ENCODE measurements at regions not wholly inside any gene's neighbourhood (a gene's known extent, or its start where the extent isn't known, plus 50 kb on each side); places are given as distances from the start of the nearest gene placed in this dataset.
"Not testable (repeated sequence)": the region's sequence is repeated elsewhere in the genome, so short reads cannot be mapped to it uniquely, and the experiment has no call there.

DNA sequence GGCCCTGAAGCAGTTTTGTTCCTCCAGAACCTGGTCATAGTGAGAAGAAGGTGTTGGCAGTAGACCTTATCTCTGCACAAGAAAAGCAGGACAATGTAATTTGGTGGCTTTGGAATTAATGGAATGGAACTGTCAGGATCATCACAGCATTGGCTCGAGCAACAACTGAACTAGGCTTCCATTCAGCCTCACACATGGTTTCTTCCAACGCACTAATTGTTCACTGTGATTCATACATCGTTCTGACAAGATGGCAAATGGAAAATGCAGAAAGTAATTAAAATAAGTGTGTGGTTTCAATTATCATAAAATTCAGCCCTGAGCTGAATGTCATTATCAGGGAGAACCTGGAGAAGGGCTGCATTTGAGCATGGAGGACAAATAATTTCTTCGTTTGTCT, 80.6 kb downstream of the MFSD1 start:
- DNase-seq (no peak), ATAC-seq (no peak)
- intact Hi-C loops (cut with micrococcal nuclease), result no loop called here

DNA sequence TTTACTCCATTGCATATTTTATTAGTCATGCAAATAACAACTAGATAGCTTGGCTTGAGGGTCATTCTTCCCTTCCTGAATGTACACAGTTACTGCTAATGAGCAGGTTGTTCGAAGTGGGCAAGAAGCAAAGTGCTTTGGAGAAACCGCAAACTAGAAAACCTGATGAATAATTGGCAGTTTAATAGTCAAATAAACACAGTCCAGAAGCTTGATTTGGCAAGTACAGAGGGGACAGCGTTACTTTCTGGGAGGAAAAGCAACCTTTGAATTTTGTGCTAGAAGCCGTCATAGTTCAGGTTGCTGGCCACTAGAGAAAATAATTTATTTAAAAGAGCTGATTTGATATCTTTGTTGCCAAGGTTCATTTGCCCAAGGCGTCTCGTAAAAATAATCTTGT, 94.9 kb downstream of the MFSD1 start:
- ATAC-seq, result no peak

DNA sequence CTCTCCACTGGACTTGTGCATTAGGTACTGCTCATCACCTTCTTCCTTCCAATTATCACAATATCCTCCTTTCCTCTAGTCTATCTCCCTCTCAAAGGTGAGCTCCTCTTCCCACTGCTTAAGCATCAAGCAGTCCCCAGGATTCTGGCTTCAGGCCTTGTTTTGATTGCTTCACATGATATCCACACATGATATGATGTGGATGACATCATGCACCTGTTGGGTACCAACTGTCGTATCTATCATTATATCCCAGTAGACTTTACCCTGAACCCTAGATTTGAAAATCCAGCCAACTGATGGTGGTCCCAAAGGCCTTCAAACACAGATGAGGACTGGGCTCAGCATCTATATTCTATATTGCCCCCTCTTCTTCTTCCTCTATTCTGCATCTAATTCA, 104.9 kb downstream of the MFSD1 start:
- ATAC-seq (no peak), DNase-seq (no peak)
- intact Hi-C loops (cut with micrococcal nuclease), result no loop called here

More for the DNA sequence above, 94.9 kb downstream of the MFSD1 start:
- DNase-seq, result no peak
- intact Hi-C loops (cut with micrococcal nuclease), result no loop called here

DNA sequence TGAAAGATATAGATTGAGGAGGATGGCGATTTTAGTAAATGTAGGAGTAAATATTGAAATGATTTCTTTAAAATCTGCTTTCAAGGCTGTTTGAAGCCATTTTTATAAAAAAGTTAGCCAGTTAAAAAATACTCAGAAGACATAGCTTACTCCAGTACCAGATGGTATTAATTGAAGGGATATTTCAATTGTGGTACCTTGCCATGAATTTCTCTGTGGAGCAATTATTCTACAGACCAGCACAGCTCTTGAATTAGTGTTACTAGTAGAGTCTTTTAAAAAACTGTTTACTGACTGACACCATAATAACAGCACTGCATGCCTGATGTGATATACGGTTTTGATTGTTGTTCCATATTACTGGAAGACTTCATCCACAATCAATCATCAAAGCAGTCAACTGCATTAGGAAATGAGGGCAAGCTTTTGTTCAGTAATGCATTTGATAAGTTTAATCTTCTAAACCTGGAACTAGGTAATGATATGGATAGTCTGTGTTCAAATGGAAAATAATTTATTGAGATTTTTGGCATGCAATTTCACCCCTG, 106.4 kb downstream of the MFSD1 start:
- intact Hi-C loops (cut with micrococcal nuclease), result no loop called here
- DNase-seq (no peak), ATAC-seq (no peak)

DNA sequence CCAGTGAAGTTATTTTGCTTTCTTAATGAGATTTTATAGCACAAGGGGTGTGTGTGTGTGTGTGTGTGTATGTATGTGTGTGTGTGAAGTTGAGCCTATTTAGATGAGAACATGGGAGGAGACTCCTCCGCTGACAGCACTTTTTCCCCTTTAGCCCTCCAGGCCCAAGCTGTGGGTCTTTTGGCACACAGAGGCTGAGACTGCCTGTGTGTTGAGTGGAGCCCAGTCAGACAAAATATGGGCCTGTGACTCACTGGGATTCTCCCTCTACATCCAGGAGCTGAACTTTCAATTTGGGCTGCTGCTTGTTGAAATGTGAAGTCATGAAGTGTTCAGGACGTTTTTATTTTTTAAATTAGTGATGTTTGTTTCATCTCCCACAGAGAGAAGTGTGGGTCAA, 108.0 kb downstream of the MFSD1 start:
- intact Hi-C loops (cut with micrococcal nuclease), result no loop called here
- DNase-seq (no peak), ATAC-seq (no peak)

DNA sequence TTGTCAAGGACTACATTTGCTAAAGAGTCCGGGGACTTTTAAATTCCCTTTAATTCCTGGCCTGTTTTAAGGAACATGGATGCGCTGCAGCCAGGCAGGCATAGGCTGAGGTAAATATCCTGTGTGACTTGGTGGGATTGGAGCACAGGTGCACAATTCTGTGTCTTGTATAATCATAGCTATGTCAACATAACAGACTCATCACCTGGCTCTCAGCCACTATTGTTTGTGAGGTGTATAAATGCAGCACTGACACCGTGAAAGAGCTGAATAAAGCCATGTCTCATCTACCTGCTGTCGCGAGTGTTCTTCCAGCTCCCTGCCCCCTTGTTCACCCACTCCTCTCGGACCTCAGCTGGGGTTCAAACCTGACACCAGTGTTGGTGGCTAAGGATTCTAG, 109.7 kb downstream of the MFSD1 start:
- ATAC-seq (no peak), DNase-seq (no peak)
- intact Hi-C loops (cut with micrococcal nuclease), result no loop called here

DNA sequence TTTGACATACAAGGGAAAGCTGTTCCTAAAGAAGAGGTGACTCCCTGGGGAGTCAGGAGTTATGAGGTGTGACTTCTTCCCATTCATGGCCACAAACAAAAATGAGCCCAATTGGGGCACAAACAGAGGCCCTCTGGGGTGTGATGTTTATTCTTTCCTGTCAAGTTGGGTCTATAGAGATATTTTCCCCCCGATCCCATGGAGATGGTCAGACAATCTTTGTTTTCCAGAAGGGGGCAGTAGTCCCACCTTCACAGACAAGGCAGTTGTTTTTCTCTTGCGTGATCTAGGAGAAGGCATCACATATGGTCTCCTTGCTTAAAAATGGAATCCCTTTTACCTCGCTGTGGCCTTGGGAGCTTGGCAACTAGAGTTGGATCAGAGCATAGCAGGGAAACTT, 110.3 kb downstream of the MFSD1 start:
- ATAC-seq (no peak), DNase-seq (no peak)
- intact Hi-C loops (cut with micrococcal nuclease), result no loop called here

- ATAC-seq (no peak), DNase-seq (no peak)
- intact Hi-C loops (cut with micrococcal nuclease), result no loop called here
Measured at GRCh38 chr3:158912621-158913020, 110.8 kb downstream of the MFSD1 start.

DNA sequence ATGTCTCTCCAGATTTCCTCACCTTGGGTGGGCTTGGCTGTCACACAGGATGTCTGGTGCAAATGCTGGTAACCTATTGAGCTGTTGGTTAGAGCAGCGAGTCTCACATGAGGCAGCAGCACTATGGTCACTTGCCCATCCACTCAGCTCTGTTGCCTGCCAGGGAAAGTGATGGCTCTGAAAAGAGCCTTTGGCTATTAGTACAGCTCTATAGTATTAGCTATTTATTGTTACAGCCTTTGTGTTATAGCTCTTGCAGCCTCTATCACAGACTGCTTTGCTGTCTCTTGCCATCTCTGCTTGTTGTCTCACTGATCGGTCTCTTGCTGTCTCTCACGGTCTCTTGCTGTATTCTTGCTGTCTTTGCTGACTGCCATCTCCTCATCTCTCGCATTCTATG, 114.3 kb downstream of the MFSD1 start:
- intact Hi-C loops (cut with micrococcal nuclease), result no loop called here
- ATAC-seq, result no peak
- DNase-seq, result no peak

- ATAC-seq (peak; percentile 37), DNase-seq (peak; percentile 30)
- intact Hi-C loops (cut with micrococcal nuclease), result no loop called here
Measured at GRCh38 chr3:158918008-158918407, 116.2 kb downstream of the MFSD1 start.

DNA sequence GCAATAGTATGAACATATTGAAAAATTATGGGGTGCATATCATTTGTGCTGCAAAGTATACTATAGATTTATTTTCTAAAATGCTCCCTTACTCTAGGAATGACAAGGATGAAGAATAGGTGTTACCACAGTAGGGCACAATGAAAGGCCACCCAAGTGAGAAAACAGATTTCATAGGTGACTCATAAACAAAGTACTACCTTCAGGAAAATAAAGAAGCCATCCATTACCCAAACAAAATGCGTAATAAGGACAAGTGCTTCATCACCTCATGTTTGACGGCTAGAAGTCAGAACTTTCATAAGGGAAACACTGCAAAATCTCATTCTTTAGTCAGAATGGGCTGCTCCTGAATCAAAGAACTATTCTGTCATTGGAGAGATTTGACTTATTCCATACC, 116.6 kb downstream of the MFSD1 start:
- ATAC-seq (no peak), DNase-seq (no peak)
- intact Hi-C loops (cut with micrococcal nuclease), result no loop called here

DNA sequence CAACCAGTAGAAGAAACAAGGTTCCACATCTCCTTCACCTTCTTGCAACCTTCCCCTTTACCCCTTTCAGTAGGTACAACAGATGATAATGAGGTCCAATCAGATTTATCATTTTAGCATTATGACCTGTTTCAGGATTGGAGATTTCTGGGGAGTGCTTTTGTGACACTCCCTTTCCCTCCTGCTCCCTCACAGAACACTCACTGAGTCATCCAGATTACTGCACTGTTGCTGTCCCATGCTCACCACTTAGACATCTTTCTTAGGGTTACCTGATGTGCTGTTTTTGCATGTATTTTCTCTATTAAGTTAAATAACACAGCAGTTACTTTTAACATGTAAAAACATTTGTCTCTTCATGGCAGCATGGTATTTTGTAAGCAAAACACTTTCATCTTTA, 118.5 kb downstream of the MFSD1 start:
- intact Hi-C loops (cut with micrococcal nuclease), result no loop called here
- ATAC-seq, result no peak
- no peak for DNase-seq

DNA sequence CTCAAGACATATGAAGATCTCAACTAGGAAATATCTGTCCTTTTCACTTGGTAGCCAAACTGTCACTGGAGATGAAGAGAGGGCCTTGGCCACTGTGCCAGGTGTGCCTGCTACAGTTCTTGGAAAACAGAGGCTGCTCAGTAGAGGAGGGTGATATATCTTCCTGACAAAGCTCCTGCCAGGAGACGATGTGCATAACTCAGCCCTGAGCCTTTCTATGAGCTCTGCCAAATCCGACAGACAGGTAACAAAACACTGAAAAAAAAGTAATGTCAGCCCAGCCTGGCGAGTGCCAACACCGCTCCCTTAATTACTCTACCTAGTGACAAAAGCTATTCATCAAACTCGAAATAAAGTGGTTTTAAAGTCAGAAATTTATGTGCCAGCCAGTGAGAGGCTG, 123.2 kb downstream of the MFSD1 start:
- intact Hi-C loops (cut with micrococcal nuclease), result no loop called here
- ATAC-seq (no peak), DNase-seq (no peak)

GRCh38 chr3:158925828-158926494, 124.1 kb downstream of the MFSD1 start:
- intact Hi-C loops (cut with micrococcal nuclease), result no loop called here
- ATAC-seq (no peak), DNase-seq (no peak)

DNA sequence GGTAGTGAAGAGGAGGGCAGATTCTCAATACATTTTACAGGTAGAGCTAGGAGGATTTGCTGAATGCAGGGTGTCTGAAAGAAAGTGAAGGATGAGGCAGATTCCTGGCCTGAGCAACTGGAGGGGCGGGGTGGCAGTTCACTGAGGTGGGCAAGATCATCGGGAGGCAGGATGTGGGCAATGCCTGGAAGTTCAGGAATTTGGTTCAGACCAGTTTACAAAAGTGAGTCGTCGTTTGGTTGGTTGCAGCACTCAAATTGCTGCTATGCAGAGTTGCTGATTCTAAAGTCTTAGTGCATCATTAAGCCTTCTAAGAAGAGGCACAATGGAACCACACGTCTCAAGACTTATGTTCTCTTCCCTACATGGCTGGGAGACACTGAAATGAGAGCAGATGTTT, 134.0 kb downstream of the MFSD1 start:
- intact Hi-C loops (cut with micrococcal nuclease), result no loop called here
- ATAC-seq, result no peak
- DNase-seq, result no peak

- ATAC-seq (no peak), DNase-seq (no peak)
- intact Hi-C loops (cut with micrococcal nuclease), result no loop called here
Measured at GRCh38 chr3:158936530-158937113, 134.8 kb downstream of the MFSD1 start.

DNA sequence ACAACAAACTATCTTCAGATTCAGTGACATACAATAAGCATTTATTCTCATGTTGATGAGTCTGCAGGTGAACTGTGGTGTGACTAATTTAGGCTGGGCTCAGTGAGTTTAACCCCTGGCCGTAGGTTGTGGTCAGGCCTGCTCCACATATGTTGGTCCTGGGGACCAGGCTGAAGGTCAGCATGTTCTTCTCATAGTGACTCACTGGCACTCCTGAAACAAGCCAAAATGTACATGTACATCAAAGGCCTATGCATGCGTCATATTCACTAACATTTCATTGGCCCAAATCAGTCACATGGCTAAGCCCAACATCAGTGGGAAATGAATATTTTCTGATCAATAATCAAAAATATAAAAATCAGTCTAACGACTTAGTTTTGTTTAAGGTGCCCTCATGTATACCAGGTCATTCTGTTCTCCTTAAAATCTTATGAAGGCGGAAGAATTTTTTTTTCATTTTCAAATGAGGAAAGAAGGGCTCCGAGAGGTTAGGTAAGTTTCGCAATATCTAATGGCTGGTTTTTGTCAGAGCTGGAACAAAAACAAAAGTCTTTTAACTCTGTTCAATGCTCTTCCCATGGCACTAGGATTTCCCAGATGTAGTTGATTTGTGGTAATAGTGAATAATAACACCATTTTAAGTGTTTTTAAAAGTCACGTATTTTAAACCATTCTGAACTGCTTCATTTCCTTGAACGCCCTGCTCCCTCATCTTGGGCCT, 148.5 kb downstream of the MFSD1 start:
- DNase-seq (no peak), ATAC-seq (no peak)
- intact Hi-C loops (cut with micrococcal nuclease), result no loop called here

DNA sequence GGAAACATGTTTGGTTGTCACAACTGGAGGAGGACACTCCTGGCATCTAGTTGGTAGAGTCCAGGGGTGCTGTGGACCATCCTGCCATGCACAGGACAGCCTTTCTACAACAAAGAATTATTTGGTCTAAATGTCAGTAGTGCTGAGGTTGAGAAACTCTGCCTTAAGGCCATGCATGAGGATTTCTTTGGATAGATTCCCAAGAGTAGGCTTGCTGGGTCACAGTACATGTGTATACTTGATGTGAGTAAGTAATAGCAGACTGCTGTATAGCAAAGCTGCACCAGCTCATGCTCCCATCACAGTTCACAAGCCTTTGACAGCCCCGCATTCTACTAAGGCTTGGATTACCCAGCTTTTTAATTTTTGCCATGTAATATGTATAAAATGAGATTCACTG, 151.3 kb downstream of the MFSD1 start:
- intact Hi-C loops (cut with micrococcal nuclease), result no loop called here
- ATAC-seq (no peak), DNase-seq (no peak)

DNA sequence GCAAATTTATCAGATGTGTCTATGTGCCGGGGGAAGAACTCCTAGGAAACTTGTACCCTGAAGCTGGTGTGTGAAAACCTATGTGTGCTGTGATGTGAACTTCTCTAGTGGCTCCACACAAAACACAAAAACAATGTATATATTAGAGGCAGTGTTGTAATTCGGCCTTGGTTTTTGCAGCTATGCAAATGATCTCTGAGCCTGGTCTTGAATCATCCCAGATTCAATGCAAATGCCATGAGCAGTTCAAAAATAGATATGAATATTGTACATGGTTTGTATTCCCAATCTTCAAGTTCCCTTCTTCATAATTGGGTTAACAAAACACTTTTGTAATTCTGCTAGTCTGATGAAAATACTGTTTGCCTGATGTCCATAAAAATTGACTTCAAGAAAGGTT, 152.6 kb downstream of the MFSD1 start:
- DNase-seq (no peak), ATAC-seq (no peak)
- intact Hi-C loops (cut with micrococcal nuclease), result no loop called here

GRCh38 chr3:158957777-158958176, 155.9 kb downstream of the MFSD1 start:
- ATAC-seq; DNase-seq; intact Hi-C loops (cut with micrococcal nuclease): not testable (repeated sequence)

- ATAC-seq (no peak), DNase-seq (no peak)
- intact Hi-C loops (cut with micrococcal nuclease), result no loop called here
Measured at GRCh38 chr3:158958873-158959272, 157.0 kb downstream of the MFSD1 start.

Measured in left ventricle myocardium superior (tissue), 1 donor.